ENCODE measurements at regions not wholly inside any gene's neighbourhood (a gene's known extent, or its start where the extent isn't known, plus 50 kb on each side); places are given as distances from the start of the nearest gene placed in this dataset.

GRCh38 chr1:204782118-204782700, 88.5 kb upstream of the NFASC start:
- TF ChIP-seq CTCF (IDR thresholded peaks at IDR 0.05) (no peak), POLR2A (IDR thresholded peaks at IDR 0.05) (no peak)
